Karpas-422 (cell line): ENCODE measurements at regions not wholly inside any gene's neighbourhood (a gene's known extent, or its start where the extent isn't known, plus 50 kb on each side); places are given as distances from the start of the nearest gene placed in this dataset.

Experiments
- DNase-seq: peaks from one replicate; pipeline ENCODE4 v3.0.0-alpha.2; 2015
- H2AFZ ChIP-seq: fragments of 200-600 bp; sonication (generic); 2 replicates; pipeline ENCODE4 v1.6.1; 2014; ENCODE audit warnings: antibody characterized with exemption, low read length, mixed read lengths
- H3K27ac ChIP-seq: fragments of 200-600 bp; sonication (generic); 2 replicates; pipeline ENCODE4 v1.5.1; 2014; ENCODE audit warnings: mild to moderate bottlenecking, low read length, moderate library complexity
- H3K27me3 ChIP-seq: fragments of 200-600 bp; sonication (generic); 2 replicates; pipeline ENCODE4 v1.6.1; 2014; ENCODE audit warnings: low read length, mixed read lengths
- H3K36me3 ChIP-seq: fragments of 200-600 bp; sonication (generic); 2 replicates; pipeline ENCODE4 v1.6.1; 2014; ENCODE audit warnings: low read length, mixed read lengths; ENCODE audit not compliant: insufficient read depth
- H3K4me1 ChIP-seq: fragments of 200-600 bp; sonication (generic); 2 replicates; pipeline ENCODE4 v1.6.1; 2014; ENCODE audit warnings: mild to moderate bottlenecking, low read length, mixed read lengths
- H3K4me2 ChIP-seq: fragments of 200-600 bp; sonication (generic); 2 replicates; pipeline ENCODE4 v1.6.1; 2014; ENCODE audit warnings: low read length, low read depth, mild to moderate bottlenecking; ENCODE audit not compliant: poor library complexity, severe bottlenecking
- H3K4me3 ChIP-seq: fragments of 200-600 bp; sonication (generic); 2 replicates; pipeline ENCODE4 v1.5.1; 2014; ENCODE audit warnings: mild to moderate bottlenecking, antibody characterized with exemption, low read length, mixed read lengths
- H3K79me2 ChIP-seq: fragments of 200-600 bp; sonication (generic); 2 replicates; pipeline ENCODE4 v1.6.1; 2014; ENCODE audit warnings: mild to moderate bottlenecking, low read length, mixed read lengths
- H3K9ac ChIP-seq: fragments of 200-600 bp; sonication (generic); 2 replicates; pipeline ENCODE4 v1.6.0; 2014; ENCODE audit warnings: low read length
- H3K9me2 ChIP-seq: fragments of 200-600 bp; sonication (generic), shearing (Covaris generic); replicated peaks from 2 replicates; pipeline ENCODE4 v1.6.0; 2014; ENCODE audit warnings: mild to moderate bottlenecking, low read length, moderate library complexity; ENCODE audit not compliant: insufficient read depth
- H3K9me3 ChIP-seq: fragments of 300-700, 200-600 bp; sonication (generic); 2 replicates; pipeline ENCODE4 v1.6.1; 2014; ENCODE audit warnings: low read length, mixed read lengths
- H4K20me1 ChIP-seq: fragments of 200-600 bp; sonication (generic); 2 replicates; pipeline ENCODE4 v1.6.1; 2014; ENCODE audit warnings: mild to moderate bottlenecking, antibody characterized with exemption, low read length, low read depth; ENCODE audit not compliant: insufficient read depth

- Histone ChIP-seq H3K27ac (no peak overlapping the region), H3K79me2 (no peaks in the 10 kb centered on the region), H3K9me2 (no peaks in the 10 kb centered on the region), H3K9ac (no peak overlapping the region), H2AFZ (no peak overlapping the region), H3K4me2 (no peak overlapping the region), H4K20me1 (no peaks in the 10 kb centered on the region), H3K36me3 (no peaks in the 10 kb centered on the region), H3K4me3 (no peak overlapping the region), H3K4me1 (no peaks in the 10 kb centered on the region), H3K27me3 (no peaks in the 10 kb centered on the region), H3K9me3 (no peaks in the 10 kb centered on the region)
- no peak for DNase-seq
These were observed 1047.6 kb upstream of the AUTS2 start for GRCh38 chr7:68550635-68551034.

GRCh38 chr7:68556537-68556936 is 1041.7 kb upstream of the AUTS2 start:
- H3K9ac ChIP-seq: no peak overlapping the region
- H3K79me2 ChIP-seq: no peaks in the 10 kb centered on the region
- no peak for DNase-seq
- H3K9me2 ChIP-seq: 0 out of 2 replicates have a peak, but pooled peaks cover 3% of the 10 kb centered on the region
- H3K9me3 ChIP-seq: no peaks in the 10 kb centered on the region
- H3K27me3 ChIP-seq: no peaks in the 10 kb centered on the region
- no peaks in the 10 kb centered on the region for H4K20me1 ChIP-seq
- no peaks in the 10 kb centered on the region for H3K4me1 ChIP-seq
- no peak overlapping the region for H3K4me3 ChIP-seq
- no peaks in the 10 kb centered on the region for H3K36me3 ChIP-seq
- H2AFZ ChIP-seq: no peak overlapping the region
- H3K4me2 ChIP-seq: no peak overlapping the region
- no peak overlapping the region for H3K27ac ChIP-seq

DNA sequence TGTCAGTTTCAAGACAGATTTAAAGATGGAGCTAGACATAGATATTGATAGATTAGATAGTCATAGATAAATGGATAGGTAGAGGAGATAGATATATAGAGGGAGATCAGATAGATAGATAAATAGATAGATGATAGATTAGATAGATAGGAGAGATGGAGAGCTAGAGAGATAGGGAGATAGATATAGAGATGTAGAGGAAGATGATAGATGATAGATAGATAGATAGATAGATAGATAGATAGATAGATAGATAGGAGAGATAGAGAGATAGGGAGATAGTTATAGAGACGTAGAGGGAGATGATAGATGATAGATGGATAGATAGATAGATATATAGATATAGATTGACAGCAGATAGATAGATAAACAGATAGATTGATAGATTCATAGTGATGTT is 1038.8 kb upstream of the AUTS2 start:
- DNase-seq: no peak
- Histone ChIP-seq H3K79me2 (no peaks in the 10 kb centered on the region), H2AFZ (no peak overlapping the region)

DNA sequence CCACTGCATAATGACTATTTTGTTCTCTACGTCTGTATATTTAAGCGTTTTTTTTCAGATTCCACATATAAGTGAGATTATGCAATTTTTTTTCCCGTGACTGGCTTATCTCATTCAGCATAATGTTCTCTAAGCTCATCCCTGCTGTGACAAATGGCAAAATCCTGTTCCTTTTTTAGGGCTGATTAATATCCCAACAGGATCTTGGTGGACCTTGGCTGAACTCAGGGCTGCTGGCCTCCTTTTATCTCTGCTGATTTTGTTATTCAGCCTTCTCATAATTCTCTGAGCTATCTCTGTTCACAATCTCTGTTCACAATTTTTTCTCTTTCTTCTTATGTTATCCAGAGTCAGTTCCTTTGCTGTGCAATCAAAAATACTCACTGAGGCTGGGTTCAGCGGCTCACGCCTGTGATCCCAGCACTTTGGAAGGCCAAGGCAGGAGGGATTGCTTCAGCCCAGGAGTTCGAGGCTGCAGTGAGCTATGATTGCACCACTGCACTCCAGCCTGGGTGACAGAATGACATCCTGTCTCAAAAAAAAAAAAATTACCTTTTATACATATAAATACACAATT is 1035.9 kb upstream of the AUTS2 start:
- Histone ChIP-seq H3K4me2 (no peak overlapping the region), H3K9me2 (0 out of 2 replicates have a peak, but pooled peaks cover 3% of the 10 kb centered on the region), H3K4me3 (no peak overlapping the region), H3K27ac (no peak overlapping the region), H3K9ac (no peak overlapping the region), H3K9me3 (no peaks in the 10 kb centered on the region), H3K4me1 (no peaks in the 10 kb centered on the region), H4K20me1 (no peaks in the 10 kb centered on the region), H3K36me3 (no peaks in the 10 kb centered on the region), H3K27me3 (no peaks in the 10 kb centered on the region), H3K79me2 (no peaks in the 10 kb centered on the region), H2AFZ (no peak overlapping the region)
- DNase-seq: no peak

More for the DNA sequence above, 1038.8 kb upstream of the AUTS2 start:
- no peaks in the 10 kb centered on the region for H3K9me3 ChIP-seq
- no peaks in the 10 kb centered on the region for H4K20me1 ChIP-seq
- no peaks in the 10 kb centered on the region for H3K4me1 ChIP-seq
- no peaks in the 10 kb centered on the region for H3K27me3 ChIP-seq
- no peak overlapping the region for H3K4me3 ChIP-seq
- no peak overlapping the region for H3K27ac ChIP-seq
- 0 out of 2 replicates have a peak, but pooled peaks cover 3% of the 10 kb centered on the region for H3K9me2 ChIP-seq
- no peak overlapping the region for H3K4me2 ChIP-seq
- H3K9ac ChIP-seq: no peak overlapping the region
- no peaks in the 10 kb centered on the region for H3K36me3 ChIP-seq

GRCh38 chr7:68564306-68565135 is 1033.8 kb upstream of the AUTS2 start:
- Histone ChIP-seq H3K9me2 (no peaks in the 10 kb centered on the region), H2AFZ (no peak overlapping the region), H3K36me3 (no peaks in the 10 kb centered on the region), H3K9me3 (no peaks in the 10 kb centered on the region), H3K4me2 (no peak overlapping the region), H3K4me1 (no peaks in the 10 kb centered on the region), H3K27me3 (no peaks in the 10 kb centered on the region), H3K9ac (no peak overlapping the region), H3K4me3 (no peak overlapping the region), H3K79me2 (no peaks in the 10 kb centered on the region), H3K27ac (no peak overlapping the region), H4K20me1 (no peaks in the 10 kb centered on the region)
- DNase-seq: no peak

DNA sequence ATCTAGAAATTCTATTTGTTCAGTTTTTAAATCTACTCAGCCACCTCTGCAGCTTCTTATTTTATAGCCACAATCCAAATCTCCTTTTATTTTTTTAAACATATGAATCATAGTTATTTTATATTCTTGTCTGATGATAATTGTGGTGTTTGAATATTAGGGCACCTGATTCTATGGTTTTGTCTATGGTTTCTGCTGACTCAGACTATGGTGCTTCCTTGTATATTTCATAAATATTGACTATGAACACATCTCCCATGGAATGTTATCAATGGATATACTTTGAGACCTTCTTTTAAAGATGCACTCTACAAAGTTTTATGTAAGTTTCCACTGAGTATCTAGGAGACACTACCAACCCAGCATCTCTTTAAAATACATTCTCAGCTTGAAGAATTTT is 1027.0 kb upstream of the AUTS2 start:
- Histone ChIP-seq H3K36me3 (no peaks in the 10 kb centered on the region), H3K4me3 (no peak overlapping the region), H2AFZ (no peak overlapping the region), H3K27me3 (no peaks in the 10 kb centered on the region), H3K9me3 (no peaks in the 10 kb centered on the region), H3K9me2 (no peaks in the 10 kb centered on the region), H3K27ac (no peak overlapping the region), H3K4me1 (peaks cover 15% of the 10 kb centered on the region), H3K4me2 (no peak overlapping the region), H4K20me1 (no peaks in the 10 kb centered on the region), H3K79me2 (no peaks in the 10 kb centered on the region), H3K9ac (no peak overlapping the region)
- DNase-seq: no peak

GRCh38 chr7:68573271-68574005 is 1024.8 kb upstream of the AUTS2 start:
- peak overlapping the region; percentile 17 for H3K4me2 ChIP-seq
- peak; percentile 44 for DNase-seq
- no peak overlapping the region for H3K4me3 ChIP-seq
- H3K9ac ChIP-seq: no peak overlapping the region
- no peak overlapping the region for H3K27ac ChIP-seq
- H3K79me2 ChIP-seq: no peaks in the 10 kb centered on the region
- H2AFZ ChIP-seq: no peak overlapping the region
- H3K27me3 ChIP-seq: no peaks in the 10 kb centered on the region
- H4K20me1 ChIP-seq: no peaks in the 10 kb centered on the region
- no peaks in the 10 kb centered on the region for H3K36me3 ChIP-seq
- H3K9me2 ChIP-seq: no peaks in the 10 kb centered on the region
- peaks cover 15% of the 10 kb centered on the region for H3K4me1 ChIP-seq
- no peaks in the 10 kb centered on the region for H3K9me3 ChIP-seq

- Histone ChIP-seq H3K27ac (no peak overlapping the region), H3K4me1 (peaks cover 15% of the 10 kb centered on the region), H4K20me1 (no peaks in the 10 kb centered on the region), H3K4me3 (no peak overlapping the region), H2AFZ (no peak overlapping the region), H3K9me2 (no peaks in the 10 kb centered on the region), H3K27me3 (no peaks in the 10 kb centered on the region), H3K9ac (no peak overlapping the region), H3K79me2 (no peaks in the 10 kb centered on the region), H3K36me3 (no peaks in the 10 kb centered on the region), H3K9me3 (peaks cover 4% of the 10 kb centered on the region; the same call in 1 of the 2 replicates), H3K4me2 (no peak overlapping the region)
- DNase-seq: no peak
These were observed 1021.9 kb upstream of the AUTS2 start for GRCh38 chr7:68576366-68576765.
